Neural progenitor cell (in vitro differentiated cells): ENCODE measurements at regions not wholly inside any gene's neighbourhood (a gene's known extent, or its start where the extent isn't known, plus 50 kb on each side); places are given as distances from the start of the nearest gene placed in this dataset.

Experiments
- EZH2 ChIP-seq: fragments of 200-600 bp; sonication (generic); IDR thresholded peaks from 2 replicates; pipeline ENCODE4 v1.6.1; 2017; ENCODE audit warnings: antibody characterized with exemption, mild to moderate bottlenecking, moderate library complexity
- TF ChIP-seq, protein P1 (sequence below): fragments of 200-600 bp; sonication (generic); IDR thresholded peaks from 2 replicates; pipeline ENCODE4 v1.5.1; 2017; ENCODE audit warnings: antibody characterized with exemption, mild to moderate bottlenecking

DNA sequence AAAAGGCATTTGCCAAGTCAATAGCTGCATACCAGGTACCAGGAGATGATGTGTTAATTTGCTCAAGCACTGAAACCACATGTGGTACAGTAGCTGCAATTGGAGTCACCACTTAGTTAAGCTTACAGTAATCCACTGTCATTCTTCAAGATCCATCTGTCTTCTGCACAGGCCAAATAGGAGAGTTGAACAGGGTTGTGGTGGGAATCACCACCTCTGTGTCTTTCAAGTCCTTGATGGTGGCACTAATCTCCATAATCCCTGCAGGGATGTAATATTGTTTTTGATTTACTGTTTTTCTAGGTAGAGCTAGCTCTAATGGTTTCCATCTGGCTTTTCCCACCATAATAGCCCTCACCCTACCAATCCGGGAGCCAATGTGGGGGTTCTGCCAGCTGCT lies 91.9 kb downstream of the FCRL5 start:
- TF ChIP-seq, protein P1, sequence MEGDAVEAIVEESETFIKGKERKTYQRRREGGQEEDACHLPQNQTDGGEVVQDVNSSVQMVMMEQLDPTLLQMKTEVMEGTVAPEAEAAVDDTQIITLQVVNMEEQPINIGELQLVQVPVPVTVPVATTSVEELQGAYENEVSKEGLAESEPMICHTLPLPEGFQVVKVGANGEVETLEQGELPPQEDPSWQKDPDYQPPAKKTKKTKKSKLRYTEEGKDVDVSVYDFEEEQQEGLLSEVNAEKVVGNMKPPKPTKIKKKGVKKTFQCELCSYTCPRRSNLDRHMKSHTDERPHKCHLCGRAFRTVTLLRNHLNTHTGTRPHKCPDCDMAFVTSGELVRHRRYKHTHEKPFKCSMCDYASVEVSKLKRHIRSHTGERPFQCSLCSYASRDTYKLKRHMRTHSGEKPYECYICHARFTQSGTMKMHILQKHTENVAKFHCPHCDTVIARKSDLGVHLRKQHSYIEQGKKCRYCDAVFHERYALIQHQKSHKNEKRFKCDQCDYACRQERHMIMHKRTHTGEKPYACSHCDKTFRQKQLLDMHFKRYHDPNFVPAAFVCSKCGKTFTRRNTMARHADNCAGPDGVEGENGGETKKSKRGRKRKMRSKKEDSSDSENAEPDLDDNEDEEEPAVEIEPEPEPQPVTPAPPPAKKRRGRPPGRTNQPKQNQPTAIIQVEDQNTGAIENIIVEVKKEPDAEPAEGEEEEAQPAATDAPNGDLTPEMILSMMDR: no peak
- TF ChIP-seq EZH2: no peak
